Fibroblast of pulmonary artery (primary cell): ENCODE measurements at regions not wholly inside any gene's neighbourhood (a gene's known extent, or its start where the extent isn't known, plus 50 kb on each side); places are given as distances from the start of the nearest gene placed in this dataset.
A peak's percentile ranks its signal among the peaks of the same experiment; 100 is the strongest.

Source experiments
- DNase-seq: peaks from one replicate; pipeline ENCODE4 v3.0.0-alpha.2; 2010; ENCODE audit warnings: low read depth
- H3K4me3 ChIP-seq: replicated peaks from 2 replicates; pipeline ENCODE4 v1.5.1; 2011; ENCODE audit warnings: low read depth, mild to moderate bottlenecking, control low read depth, low read length, moderate library complexity
- TF ChIP-seq, protein P1 (sequence below): IDR thresholded peaks from 2 replicates; pipeline ENCODE4 v1.5.1; 2011; ENCODE audit warnings: mild to moderate bottlenecking, control low read depth, low read length, inconsistent platforms; ENCODE audit errors: missing control alignments

DNA sequence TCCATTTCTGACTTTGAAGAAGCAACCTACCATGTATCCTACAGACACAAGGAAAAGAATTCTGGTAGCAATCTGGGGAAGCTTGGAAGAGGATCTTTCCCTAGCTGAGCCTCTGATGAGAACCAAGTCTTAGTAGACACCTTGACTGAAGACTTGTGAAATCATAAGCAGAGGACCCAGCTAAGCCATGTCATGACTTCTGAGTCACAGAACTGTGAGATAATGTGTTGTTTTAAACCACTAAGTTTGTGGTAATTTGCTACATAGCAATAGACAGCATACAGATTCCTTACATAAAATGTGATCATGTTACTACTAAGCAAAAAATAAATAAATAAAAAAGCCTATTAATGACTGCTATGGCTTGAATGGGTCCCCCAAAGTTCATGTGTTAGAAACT is 71.3 kb upstream of the ANKRD50 start:
- TF ChIP-seq, protein P1, sequence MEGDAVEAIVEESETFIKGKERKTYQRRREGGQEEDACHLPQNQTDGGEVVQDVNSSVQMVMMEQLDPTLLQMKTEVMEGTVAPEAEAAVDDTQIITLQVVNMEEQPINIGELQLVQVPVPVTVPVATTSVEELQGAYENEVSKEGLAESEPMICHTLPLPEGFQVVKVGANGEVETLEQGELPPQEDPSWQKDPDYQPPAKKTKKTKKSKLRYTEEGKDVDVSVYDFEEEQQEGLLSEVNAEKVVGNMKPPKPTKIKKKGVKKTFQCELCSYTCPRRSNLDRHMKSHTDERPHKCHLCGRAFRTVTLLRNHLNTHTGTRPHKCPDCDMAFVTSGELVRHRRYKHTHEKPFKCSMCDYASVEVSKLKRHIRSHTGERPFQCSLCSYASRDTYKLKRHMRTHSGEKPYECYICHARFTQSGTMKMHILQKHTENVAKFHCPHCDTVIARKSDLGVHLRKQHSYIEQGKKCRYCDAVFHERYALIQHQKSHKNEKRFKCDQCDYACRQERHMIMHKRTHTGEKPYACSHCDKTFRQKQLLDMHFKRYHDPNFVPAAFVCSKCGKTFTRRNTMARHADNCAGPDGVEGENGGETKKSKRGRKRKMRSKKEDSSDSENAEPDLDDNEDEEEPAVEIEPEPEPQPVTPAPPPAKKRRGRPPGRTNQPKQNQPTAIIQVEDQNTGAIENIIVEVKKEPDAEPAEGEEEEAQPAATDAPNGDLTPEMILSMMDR = no peak
- peak; percentile 31 for DNase-seq
- H3K4me3 ChIP-seq = no peak overlapping the region

DNA sequence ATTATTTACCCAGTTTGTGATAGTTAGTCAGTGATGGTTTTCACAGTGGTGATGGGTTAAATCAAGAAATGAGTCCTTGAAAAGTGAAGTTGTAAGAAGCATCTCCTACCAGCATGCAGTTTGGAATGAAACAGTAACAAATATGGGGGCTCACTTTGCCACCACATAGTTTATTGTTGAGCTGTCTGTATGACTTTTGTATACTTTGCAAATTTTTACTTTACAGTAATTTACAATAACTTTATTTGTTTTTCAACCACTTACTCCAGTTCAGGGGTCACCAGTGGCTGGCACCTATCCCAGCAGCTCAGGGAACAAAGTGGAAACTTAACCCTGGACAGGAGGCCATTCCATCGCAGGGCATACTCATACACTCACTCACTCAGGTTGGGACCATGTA is 64.5 kb upstream of the ANKRD50 start:
- TF ChIP-seq, protein P1 = no peak
- DNase-seq = no peak
- H3K4me3 ChIP-seq = no peak overlapping the region

DNA sequence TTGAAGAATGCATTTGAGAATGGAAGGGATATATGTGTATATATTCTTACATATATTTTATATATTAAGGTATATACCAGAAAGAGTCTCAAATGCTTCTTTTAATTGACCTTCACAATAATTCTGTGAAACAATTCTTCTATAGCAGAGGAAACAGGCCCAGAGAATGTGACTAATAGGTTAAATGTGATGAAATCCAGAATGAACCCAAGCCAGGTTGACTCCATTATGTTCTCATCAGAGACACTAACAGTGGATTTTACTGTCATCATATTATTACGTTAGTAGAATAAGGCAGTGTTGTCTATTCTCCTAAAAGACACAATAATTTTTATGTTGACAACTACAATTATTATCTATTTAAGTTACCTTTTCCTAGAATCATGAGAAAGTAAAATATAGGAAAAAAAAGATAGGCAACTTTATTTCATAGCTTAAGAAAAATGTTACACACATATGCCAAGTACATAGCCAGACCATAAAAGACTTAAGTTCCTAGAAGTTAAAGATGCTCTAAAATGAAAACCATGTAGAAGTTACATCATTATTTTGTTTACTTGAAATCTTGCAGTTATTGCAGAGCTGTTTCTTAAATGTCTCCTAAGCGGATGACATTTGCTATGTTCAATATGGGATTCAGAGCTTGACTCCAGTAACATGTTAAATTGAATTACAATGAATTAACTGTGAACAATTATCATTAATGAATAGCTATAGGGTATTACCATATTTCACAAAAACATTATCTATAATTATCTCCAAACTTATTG is 56.2 kb upstream of the ANKRD50 start:
- TF ChIP-seq, protein P1 = no peak
- DNase-seq = peak; percentile 49
- no peak overlapping the region for H3K4me3 ChIP-seq

DNA sequence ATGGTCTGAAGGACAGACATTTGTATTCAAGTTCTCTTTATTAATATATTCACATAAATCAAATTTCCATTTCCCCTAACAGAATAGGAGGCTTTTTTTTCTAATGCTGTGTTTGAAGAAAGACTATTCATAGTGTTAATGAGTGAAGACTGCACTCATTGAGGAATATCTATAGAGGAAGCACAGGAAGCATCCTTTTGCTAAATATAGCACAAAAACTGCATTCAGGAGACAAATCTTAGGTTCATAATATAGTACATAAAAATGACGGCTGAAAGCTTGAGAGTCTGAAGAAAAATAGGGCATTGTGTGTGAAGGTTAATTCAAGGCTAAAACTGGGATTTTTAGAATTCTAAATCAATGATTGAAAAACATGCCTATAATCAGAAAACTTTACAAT is 50.4 kb upstream of the ANKRD50 start:
- H3K4me3 ChIP-seq = no peak overlapping the region
- TF ChIP-seq, protein P1 = no peak
- no peak for DNase-seq
